HuH-7 (cell line): ENCODE measurements at regions not wholly inside any gene's neighbourhood (a gene's known extent, or its start where the extent isn't known, plus 50 kb on each side); places are given as distances from the start of the nearest gene placed in this dataset.
"Not testable (repeated sequence)": the region's sequence is repeated elsewhere in the genome, so short reads cannot be mapped to it uniquely, and the experiment has no call there.

ENCODE experiments used
- DNase-seq: peaks from one replicate; pipeline ENCODE4 v3.0.0; 2011; ENCODE audit warnings: low spot score

DNA sequence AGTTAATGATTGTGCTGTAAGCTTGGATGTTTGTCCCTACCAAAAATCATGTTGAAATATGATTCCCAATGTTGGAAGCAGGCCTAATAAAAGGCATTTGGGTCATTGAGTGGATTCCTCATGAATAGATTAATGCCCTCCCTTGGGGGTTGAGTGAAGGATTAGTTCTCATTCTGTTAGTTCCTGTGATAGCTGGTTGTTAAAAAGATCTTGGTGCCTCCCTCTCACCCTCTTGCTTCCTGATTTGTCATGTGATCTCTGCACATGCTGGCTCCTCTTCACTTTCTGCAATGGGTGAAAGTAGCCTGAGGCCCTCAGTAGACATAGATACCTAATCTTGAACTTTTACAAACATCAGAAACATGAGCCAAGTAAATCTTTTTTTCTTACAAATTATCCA lies 115.6 kb upstream of the HCRTR2 start:
- no peak for DNase-seq

DNA sequence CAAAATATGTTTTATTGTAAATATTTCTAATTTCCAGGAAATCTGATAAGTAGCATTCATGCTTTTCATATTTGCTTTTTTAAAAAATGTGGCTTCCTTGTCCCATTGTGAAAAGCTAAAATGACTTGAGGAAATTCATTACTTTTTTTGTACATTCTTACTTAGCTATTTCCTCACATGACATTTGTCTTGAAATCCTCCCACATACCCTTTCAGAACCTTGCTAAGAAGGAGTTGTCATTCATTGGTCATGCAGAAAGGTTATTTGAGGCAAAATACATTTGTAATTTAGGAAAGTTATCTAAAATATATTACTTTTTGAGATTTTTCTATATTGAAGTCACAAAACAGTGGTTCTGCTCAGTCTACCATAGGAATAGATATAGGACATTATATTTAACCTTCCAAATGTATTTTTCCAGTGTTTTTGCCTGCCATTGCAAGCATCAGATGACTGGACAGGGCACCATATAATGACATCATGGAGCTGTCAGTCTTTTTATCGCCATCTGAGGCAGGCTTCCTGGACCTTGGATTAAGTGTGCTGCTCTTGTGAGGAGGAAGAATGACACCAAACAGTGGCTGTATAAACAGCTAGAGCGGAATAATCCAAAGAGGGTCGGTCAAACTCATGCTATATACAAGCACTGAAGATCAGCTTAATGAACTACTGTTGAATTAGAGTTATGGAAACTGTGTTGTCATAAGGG lies 109.4 kb upstream of the HCRTR2 start:
- no peak for DNase-seq

DNA sequence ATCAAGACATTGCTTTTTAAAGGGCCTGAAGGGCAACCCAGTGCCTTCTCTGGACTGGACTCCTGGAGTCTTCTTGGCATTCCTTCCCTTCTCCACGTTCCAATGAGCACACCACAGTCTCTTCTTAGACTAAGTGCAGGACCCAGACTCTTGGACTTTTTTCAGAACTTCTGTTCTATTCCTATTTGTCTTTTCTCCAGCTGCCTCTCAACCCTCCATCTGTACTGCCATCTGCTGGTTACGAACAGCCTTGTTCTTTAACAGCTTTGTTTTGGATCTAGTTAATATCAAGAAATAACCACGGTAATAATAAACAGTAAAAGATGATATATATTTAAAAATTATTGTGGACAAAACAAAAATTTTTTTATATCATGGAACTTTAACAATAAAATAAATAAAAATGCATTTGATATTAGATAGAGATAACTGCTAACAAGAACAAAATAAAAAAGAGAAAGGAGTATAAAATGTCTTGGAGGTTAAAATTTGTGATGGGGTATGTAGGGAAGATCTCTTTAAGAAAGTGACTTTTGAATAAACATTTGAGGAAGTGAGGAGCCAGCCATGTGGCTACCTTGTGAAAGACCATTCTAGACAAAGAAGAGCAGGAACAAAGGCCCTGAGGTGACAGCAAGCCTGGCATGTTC lies 105.1 kb upstream of the HCRTR2 start:
- no peak for DNase-seq

DNA sequence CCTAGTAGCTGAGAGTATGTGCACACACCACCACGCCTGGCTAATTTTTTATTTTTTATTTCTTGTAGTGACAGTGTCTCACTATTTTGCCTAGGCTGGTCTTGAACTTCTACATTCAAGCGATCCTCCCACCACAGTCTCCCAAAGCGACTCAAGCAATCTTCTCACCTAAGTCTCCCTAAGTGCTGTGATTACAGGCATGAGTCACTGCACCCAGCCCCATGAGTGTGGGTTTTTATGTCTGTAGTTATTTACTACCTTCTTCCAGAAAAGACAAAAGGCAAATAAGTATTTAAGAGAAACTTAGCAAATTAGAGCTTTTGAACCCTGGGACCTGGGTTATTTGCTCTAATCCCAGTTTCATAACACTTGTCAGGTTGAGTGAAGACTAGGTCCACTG lies 92.3 kb upstream of the HCRTR2 start:
- no peak for DNase-seq

DNA sequence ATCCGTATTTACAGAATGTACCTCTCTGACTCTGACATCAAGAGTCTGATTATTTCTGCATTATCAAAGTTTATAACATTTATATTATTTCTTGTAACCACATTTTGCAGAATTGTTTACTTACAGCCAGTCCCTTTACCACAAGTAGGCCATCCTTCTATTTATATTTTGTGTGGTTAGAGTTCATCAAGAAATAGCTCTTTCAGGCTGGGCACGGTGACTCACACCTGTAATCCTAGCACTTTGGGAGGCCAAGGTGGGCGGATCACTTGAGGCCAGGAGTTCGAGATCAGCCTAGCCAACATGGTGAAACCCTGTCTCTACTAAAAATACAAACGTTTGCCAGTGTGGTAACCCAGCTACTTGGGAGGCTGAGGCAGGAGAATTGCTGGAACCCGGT lies 86.3 kb upstream of the HCRTR2 start:
- DNase-seq, result not testable (repeated sequence)

DNA sequence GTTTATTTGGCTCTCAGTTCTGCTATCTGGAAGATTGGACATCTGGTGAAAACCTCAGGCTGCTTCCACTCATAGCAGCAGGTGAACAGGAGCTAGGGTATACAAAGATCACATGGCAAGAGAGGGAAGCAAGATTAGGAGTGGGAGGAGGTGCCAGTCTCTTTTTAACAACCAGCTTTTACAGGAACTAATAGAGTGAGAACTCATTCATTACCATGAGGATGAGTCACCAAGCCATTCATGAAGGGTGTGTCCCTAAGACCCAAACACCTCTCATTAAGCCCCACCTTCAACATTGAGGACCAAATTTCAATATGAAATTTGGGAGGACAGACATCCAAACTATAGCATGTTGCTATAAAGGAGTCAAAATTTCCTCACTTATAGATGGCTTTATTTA lies 85.4 kb upstream of the HCRTR2 start:
- DNase-seq, result no peak

DNA sequence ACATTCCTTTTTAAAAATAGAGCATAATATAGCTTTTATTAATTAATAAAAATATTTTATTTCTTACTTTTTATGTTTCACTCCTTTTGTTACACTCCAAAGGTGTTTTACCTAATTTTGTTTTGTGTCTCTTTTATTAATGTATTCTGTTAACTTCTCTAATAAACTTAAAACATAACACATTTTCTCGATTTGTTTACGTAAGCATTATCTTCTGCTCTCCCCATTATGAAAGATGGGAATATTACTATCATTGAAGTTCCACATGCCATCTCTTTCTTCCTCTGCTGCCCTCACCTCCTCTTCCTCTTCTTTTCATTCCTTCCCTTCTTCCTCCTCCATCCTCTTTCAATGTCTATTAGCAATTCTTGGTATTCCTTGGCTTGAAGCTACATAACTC lies 85.0 kb upstream of the HCRTR2 start:
- no peak for DNase-seq

DNA sequence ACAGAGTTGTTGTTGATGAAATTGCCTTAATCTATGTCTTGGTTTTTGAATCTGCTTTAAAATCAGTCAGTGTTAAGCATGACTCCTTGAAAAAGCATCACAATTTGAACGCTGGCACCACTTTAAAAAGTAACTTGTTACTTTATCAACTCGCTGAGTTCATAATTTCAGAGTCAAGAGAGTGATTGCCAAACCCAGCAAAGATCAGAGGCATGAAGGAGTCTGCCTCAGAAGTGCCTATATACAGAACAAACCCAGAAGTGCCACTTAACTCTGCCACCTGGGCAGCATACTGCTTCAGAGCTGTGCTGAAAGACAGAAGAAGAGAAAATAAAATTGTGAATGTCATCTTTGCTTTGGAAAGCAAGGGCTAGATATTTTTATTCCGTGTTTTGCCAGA lies 73.6 kb upstream of the HCRTR2 start:
- DNase-seq, result no peak

DNA sequence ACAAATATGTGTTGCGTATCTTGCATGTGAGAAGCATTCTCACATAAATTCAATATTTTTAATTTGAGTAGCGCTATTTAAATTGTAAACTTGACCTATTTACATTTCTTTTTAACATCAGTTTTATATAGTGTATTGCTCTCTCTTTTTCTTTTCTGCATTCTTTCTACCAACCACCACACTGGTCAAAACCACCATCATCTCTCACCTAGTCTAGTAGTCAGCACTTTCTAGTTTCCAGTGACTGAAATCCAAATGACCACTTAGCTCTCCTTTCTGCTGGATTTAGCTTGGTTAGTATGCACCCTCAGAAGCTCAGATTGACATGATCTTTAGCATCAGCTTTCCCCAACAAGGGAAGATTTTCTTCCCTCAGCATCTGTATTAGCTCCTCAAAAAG lies 73.2 kb upstream of the HCRTR2 start:
- no peak for DNase-seq

DNA sequence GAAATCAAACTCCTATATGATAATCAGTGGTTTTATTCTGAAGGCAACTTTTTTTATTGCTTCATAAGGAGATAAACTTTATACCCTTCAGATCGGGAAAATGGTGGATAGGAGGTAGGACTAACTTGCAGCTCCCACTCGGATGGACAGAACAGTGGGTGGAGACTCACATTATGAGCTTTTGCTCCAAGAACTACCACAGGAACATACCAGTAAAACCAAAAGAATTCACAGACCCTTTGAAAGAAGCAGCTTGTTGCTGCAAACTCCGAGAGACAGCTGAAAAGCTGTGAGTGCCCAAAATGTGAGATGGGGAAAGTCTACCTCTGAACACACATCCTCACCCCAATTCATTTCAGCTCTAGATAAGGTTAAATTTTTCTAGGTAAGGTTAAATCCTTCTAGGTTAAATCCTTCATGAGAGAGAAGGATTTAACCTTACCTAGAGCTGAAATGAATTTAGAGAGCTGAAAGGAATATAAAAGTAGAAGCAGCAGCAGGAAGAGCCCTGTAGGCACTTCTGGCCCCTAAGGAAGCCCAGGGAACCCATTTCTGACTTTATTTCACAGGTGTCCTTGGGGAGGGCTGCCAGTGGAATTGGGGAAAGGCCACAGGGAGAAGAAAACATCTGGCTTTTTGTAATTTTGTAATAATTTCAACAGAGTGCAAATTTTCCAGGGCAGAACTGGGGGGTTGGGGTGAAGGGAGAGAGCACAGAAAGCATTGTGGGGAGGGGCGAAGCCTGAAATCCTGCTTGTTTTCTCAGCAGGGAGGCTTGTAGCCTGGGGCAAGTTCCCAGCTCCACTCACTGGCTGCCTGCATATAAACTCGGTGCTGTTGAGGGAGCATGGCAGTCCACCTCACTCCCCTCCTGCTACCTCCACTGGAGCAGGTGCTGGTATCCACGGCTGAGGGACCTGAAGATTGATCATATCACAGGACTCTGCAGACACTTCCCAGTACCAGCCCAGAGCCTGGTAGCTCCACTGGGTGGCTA lies 65.9 kb upstream of the HCRTR2 start:
- no peak for DNase-seq

DNA sequence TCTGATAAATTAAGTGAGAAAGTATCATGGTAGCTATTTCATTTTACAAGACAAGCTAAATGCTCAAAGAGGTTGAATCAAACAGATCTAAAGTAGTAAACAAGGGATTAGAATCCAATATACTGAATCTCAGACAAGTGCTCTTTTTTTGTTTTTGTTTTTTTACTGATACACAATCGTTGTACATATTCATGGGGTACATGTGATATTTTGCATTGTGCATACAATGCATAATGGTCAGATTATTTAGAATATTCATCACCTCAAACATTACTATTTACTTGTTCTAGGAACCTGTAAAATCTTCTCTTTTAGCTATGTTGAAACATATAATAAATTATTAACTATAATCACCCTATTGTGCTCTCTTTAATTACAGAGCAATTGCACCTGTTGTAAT lies 57.0 kb upstream of the HCRTR2 start:
- DNase-seq, result no peak

DNA sequence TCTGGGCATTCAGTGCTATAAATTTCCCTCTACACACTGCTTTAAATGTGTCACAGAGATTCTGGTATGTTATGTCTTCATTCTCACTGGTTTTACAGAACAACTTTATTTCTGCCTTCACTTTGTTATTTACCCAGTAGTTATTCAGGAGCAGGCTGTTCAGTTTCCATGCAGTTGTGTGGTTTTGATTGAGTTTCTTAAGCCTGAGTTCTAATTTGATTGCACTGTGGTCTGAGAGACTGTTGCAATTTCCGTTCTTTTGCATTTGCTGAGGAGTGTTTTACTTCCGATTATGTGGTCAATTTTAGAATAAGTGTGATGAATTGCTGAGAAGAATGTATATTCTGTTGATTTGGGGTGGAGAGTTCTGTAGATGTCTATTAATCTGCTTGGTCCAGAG lies 50.1 kb upstream of the HCRTR2 start:
- not testable (repeated sequence) for DNase-seq
